ENCODE measurements at regions not wholly inside any gene's neighbourhood (a gene's known extent, or its start where the extent isn't known, plus 50 kb on each side); places are given as distances from the start of the nearest gene placed in this dataset.

- DNase-seq (ENCODE audit: low spot score in 2 of 2), result no peak
- intact Hi-C loops (cut with DNase I; ENCODE audit: low total_unique reads), result no loop called here
- no peaks in the 10 kb centered on the region for H3K9me3 ChIP-seq
- no peak overlapping the region for H3K4me3 ChIP-seq
- H3K4me1 ChIP-seq, result peaks cover 0 to 4% of the 10 kb centered on the region in 2 donors
- no peaks in the 10 kb centered on the region for H3K36me3 ChIP-seq
- no peaks in the 10 kb centered on the region for H3K27me3 ChIP-seq
- TF ChIP-seq POLR2AphosphoS5 (IDR thresholded peaks at IDR 0.05) (no peak), CTCF (IDR thresholded peaks at IDR 0.05) (no peak), POLR2A (IDR thresholded peaks at IDR 0.05) (no peak)
- no peak overlapping the region for H3K27ac ChIP-seq
These were observed 81.1 kb upstream of the GPR6 start for GRCh38 chr6:109897025-109897424.

- Histone ChIP-seq H3K4me3 (no peak overlapping the region), H3K27ac (no peak overlapping the region), H3K36me3 (no peaks in the 10 kb centered on the region), H3K9me3 (no peaks in the 10 kb centered on the region), H3K4me1 (peaks cover 0 to 4% of the 10 kb centered on the region in 2 donors), H3K27me3 (no peaks in the 10 kb centered on the region)
- DNase-seq (ENCODE audit: low spot score in 2 of 2), result no peak
- TF ChIP-seq CTCF (IDR thresholded peaks at IDR 0.05) (no peak), POLR2AphosphoS5 (IDR thresholded peaks at IDR 0.05) (no peak), POLR2A (IDR thresholded peaks at IDR 0.05) (no peak)
- intact Hi-C loops (cut with DNase I; ENCODE audit: low total_unique reads), result no loop called here
These were observed 80.5 kb upstream of the GPR6 start for GRCh38 chr6:109897561-109898080.

- no peaks in the 10 kb centered on the region for H3K36me3 ChIP-seq
- no peaks in the 10 kb centered on the region for H3K9me3 ChIP-seq
- H3K27me3 ChIP-seq, result no peaks in the 10 kb centered on the region
- H3K27ac ChIP-seq, result no peak overlapping the region
- intact Hi-C loops (cut with DNase I; ENCODE audit: low total_unique reads), result no loop called here
- H3K4me1 ChIP-seq, result no peaks in the 10 kb centered on the region
- no peak overlapping the region for H3K4me3 ChIP-seq
- DNase-seq (ENCODE audit: low spot score in 2 of 2), result no peak
- TF ChIP-seq CTCF (IDR thresholded peaks at IDR 0.05), result no peak
- TF ChIP-seq POLR2AphosphoS5 (IDR thresholded peaks at IDR 0.05), result no peak
- TF ChIP-seq POLR2A (IDR thresholded peaks at IDR 0.05), result no peak
These were observed 76.1 kb upstream of the GPR6 start for GRCh38 chr6:109901976-109902375.

GRCh38 chr6:109902870-109903269 lies 75.2 kb upstream of the GPR6 start:
- no peaks in the 10 kb centered on the region for H3K9me3 ChIP-seq
- H3K27me3 ChIP-seq, result no peaks in the 10 kb centered on the region
- H3K4me3 ChIP-seq, result no peak overlapping the region
- TF ChIP-seq CTCF (IDR thresholded peaks at IDR 0.05) (no peak), POLR2AphosphoS5 (IDR thresholded peaks at IDR 0.05) (no peak), POLR2A (IDR thresholded peaks at IDR 0.05) (no peak)
- H3K4me1 ChIP-seq, result no peaks in the 10 kb centered on the region
- no peak overlapping the region for H3K27ac ChIP-seq
- intact Hi-C loops (cut with DNase I; ENCODE audit: low total_unique reads), result no loop called here
- no peaks in the 10 kb centered on the region for H3K36me3 ChIP-seq
- DNase-seq (ENCODE audit: low spot score in 2 of 2), result no peak

GRCh38 chr6:109910571-109910970 lies 67.5 kb upstream of the GPR6 start:
- TF ChIP-seq POLR2AphosphoS5 (IDR thresholded peaks at IDR 0.05) (no peak), POLR2A (IDR thresholded peaks at IDR 0.05) (no peak), CTCF (IDR thresholded peaks at IDR 0.05) (no peak)
- H3K4me3 ChIP-seq, result no peak overlapping the region
- no peaks in the 10 kb centered on the region for H3K4me1 ChIP-seq
- intact Hi-C loops (cut with DNase I; ENCODE audit: low total_unique reads), result no loop called here
- DNase-seq (ENCODE audit: low spot score in 2 of 2), result no peak
- H3K27me3 ChIP-seq, result no peaks in the 10 kb centered on the region
- no peaks in the 10 kb centered on the region for H3K9me3 ChIP-seq
- no peak overlapping the region for H3K27ac ChIP-seq
- H3K36me3 ChIP-seq, result no peaks in the 10 kb centered on the region
